Caco-2 (cell line): ENCODE measurements at regions not wholly inside any gene's neighbourhood (a gene's known extent, or its start where the extent isn't known, plus 50 kb on each side); places are given as distances from the start of the nearest gene placed in this dataset.

Experiments used
- BruUV-seq: library from RNA; stranded (reverse); fragments of 400-500 nt; replicated peaks from 2 replicates; lab custom pipeline; 2021; lab: Mats Ljungman, UMichigan
- CTCF ChIA-PET: fragments of 300-600 bp; sonication (Branson Sonifier 250); formaldehyde crosslinking; loops from one replicate; lab custom pipeline; 2022; ENCODE audit warnings: antibody characterized with exemption; lab: Charles Lee
- POLR2A ChIA-PET: fragments of 300-600 bp; sonication (Branson Sonifier 250); formaldehyde crosslinking; loops from one replicate; lab custom pipeline; 2022; ENCODE audit warnings: antibody characterized with exemption; lab: Charles Lee
- DNase-seq, 2 experiments: peaks; one replicate each; pipeline versions ENCODE4 v3.0.0 to v3.0.0-alpha.2; 2020 to 2022
- H3K27me3 ChIP-seq: replicated peaks from 2 replicates; pipeline ENCODE4 v1.6.0; 2011; ENCODE audit warnings: low read length; ENCODE audit not compliant: control insufficient read depth, insufficient read depth
- H3K36me3 ChIP-seq: 2 replicates; pipeline ENCODE4 v1.5.1; 2011; ENCODE audit warnings: low read length; ENCODE audit not compliant: control insufficient read depth, insufficient read depth
- H3K4me1 ChIP-seq: fragments of 250-450 bp; sonication (Bioruptor Pico); 2 replicates; pipeline ENCODE4 v1.5.1; 2020; ENCODE audit warnings: mild to moderate bottlenecking
- H3K4me3 ChIP-seq: 2 replicates; pipeline ENCODE4 v1.5.1; 2011; ENCODE audit warnings: low read depth, mild to moderate bottlenecking, control low read depth, low read length
- H3K9me3 ChIP-seq: fragments of 250-450 bp; sonication (Bioruptor Pico); 2 replicates; pipeline ENCODE4 v1.5.1; 2020; ENCODE audit warnings: mild to moderate bottlenecking, moderate library complexity
- H3K27ac Mint-ChIP-seq: one replicate; pipeline ENCODE4 v1.8.0; 2022; ENCODE audit warnings: mixed read lengths; ENCODE audit not compliant: unreplicated experiment
- H3K27me3 Mint-ChIP-seq: one replicate; pipeline ENCODE4 v1.8.0; 2022; ENCODE audit warnings: mixed read lengths; ENCODE audit not compliant: insufficient read depth, unreplicated experiment
- H3K36me3 Mint-ChIP-seq: one replicate; pipeline ENCODE4 v1.8.0; 2022; ENCODE audit warnings: mild to moderate bottlenecking, mixed read lengths; ENCODE audit not compliant: insufficient read depth, unreplicated experiment
- H3K4me1 Mint-ChIP-seq: one replicate; pipeline ENCODE4 v1.8.0; 2022; ENCODE audit warnings: low read depth, mixed read lengths; ENCODE audit not compliant: unreplicated experiment
- H3K4me3 Mint-ChIP-seq: one replicate; pipeline ENCODE4 v1.8.0; 2022; ENCODE audit warnings: mild to moderate bottlenecking, moderate library complexity, mixed read lengths; ENCODE audit not compliant: unreplicated experiment
- H3K9me3 Mint-ChIP-seq: one replicate; pipeline ENCODE4 v1.8.0; 2022; ENCODE audit warnings: mixed read lengths; ENCODE audit not compliant: unreplicated experiment
- intact Hi-C: fragments of 100-400 bp; cut with micrococcal nuclease; formaldehyde crosslinking; loops from one replicate; pipeline ENCODE4 v1.10.0; 2022; ENCODE audit not compliant: unreplicated experiment
- TF ChIP-seq, protein P1 (sequence below), 2 experiments: fragments of 200-600 bp in 1 of 2; IDR thresholded peaks; 1 replicate in 1 of 2; 2 replicates in 1 of 2; pipeline versions ENCODE4 v1.5.1 to v1.8.0; 2011 to 2022; ENCODE audit warnings: antibody characterized with exemption in 1 of 2, control low read depth in 1 of 2, inconsistent platforms in 1 of 2, low read depth in 1 of 2, low read length in 1 of 2, mild to moderate bottlenecking in 1 of 2, moderate library complexity in 1 of 2; ENCODE audit not compliant: insufficient read depth in 1 of 2, severe bottlenecking in 1 of 2, unreplicated experiment in 1 of 2

DNA sequence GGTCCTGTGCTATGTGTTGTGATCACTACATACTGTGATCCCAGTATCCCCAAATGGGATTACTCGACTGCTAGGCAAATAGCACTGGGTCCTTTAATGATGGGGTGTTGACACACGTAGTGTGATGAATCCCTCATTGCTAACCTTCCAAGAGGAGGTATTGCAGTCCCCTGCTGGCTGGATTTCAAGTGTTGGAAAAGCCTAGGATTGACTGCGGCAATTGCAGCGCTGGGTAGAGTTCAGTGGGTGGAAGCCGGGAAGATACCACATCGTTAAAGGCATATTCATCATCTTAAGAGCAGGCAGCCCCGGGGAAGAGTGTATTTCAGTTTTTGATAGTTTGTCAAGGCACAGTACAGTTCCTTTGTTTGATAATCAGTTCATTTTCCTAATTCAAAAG lies 159.9 kb downstream of the TRIML1 start:
- ChIA-PET CTCF (no interaction called here), POLR2A (no interaction called here)
- Histone ChIP-seq H3K9me3 (no peaks in the 10 kb centered on the region), H3K36me3 (no peaks in the 10 kb centered on the region), H3K4me3 (no peak overlapping the region), H3K27me3 (no peaks in the 10 kb centered on the region), H3K4me1 (no peaks in the 10 kb centered on the region)
- intact Hi-C loops: no loop called here
- TF ChIP-seq, protein P1, sequence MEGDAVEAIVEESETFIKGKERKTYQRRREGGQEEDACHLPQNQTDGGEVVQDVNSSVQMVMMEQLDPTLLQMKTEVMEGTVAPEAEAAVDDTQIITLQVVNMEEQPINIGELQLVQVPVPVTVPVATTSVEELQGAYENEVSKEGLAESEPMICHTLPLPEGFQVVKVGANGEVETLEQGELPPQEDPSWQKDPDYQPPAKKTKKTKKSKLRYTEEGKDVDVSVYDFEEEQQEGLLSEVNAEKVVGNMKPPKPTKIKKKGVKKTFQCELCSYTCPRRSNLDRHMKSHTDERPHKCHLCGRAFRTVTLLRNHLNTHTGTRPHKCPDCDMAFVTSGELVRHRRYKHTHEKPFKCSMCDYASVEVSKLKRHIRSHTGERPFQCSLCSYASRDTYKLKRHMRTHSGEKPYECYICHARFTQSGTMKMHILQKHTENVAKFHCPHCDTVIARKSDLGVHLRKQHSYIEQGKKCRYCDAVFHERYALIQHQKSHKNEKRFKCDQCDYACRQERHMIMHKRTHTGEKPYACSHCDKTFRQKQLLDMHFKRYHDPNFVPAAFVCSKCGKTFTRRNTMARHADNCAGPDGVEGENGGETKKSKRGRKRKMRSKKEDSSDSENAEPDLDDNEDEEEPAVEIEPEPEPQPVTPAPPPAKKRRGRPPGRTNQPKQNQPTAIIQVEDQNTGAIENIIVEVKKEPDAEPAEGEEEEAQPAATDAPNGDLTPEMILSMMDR (IDR thresholded peaks at IDR 0.05; ENCODE audit: insufficient read depth in 1 of 2, low read depth in 1 of 2, low read length in 1 of 2, severe bottlenecking in 1 of 2, unreplicated experiment in 1 of 2): no peak
- Mint-ChIP-seq H3K4me1 (no peaks in the 10 kb centered on the region), H3K9me3 (no peaks in the 10 kb centered on the region), H3K27ac (no peak overlapping the region), H3K4me3 (no peak overlapping the region), H3K36me3 (no peaks in the 10 kb centered on the region), H3K27me3 (no peaks in the 10 kb centered on the region)
- no peak for DNase-seq
- no TSS peak for BruUV-seq

GRCh38 chr4:188300385-188300784 lies 161.1 kb downstream of the TRIML1 start:
- TF ChIP-seq, protein P1 (IDR thresholded peaks at IDR 0.05; ENCODE audit: insufficient read depth in 1 of 2, low read depth in 1 of 2, low read length in 1 of 2, severe bottlenecking in 1 of 2, unreplicated experiment in 1 of 2): no peak
- ChIA-PET POLR2A (no interaction called here), CTCF (interaction anchor here (0.6 kb wide), 1 partner anchor 190 kb away, joined by 3 read pairs; no protein-coding TSS in a partner anchor)
- H3K27me3 ChIP-seq: no peaks in the 10 kb centered on the region
- no peaks in the 10 kb centered on the region for H3K9me3 ChIP-seq
- intact Hi-C loops: no loop called here
- H3K4me1 ChIP-seq: peaks cover 1% of the 10 kb centered on the region; the same call in 1 of the 2 replicates
- DNase-seq: no peak
- no peak overlapping the region for H3K27ac Mint-ChIP-seq
- no peaks in the 10 kb centered on the region for H3K36me3 ChIP-seq
- H3K9me3 Mint-ChIP-seq: no peaks in the 10 kb centered on the region
- no peaks in the 10 kb centered on the region for H3K27me3 Mint-ChIP-seq
- H3K4me3 Mint-ChIP-seq: no peak overlapping the region
- H3K4me3 ChIP-seq: no peak overlapping the region
- no TSS peak for BruUV-seq
- H3K4me1 Mint-ChIP-seq: no peaks in the 10 kb centered on the region
- no peaks in the 10 kb centered on the region for H3K36me3 Mint-ChIP-seq

- DNase-seq: no peak
- CTCF ChIA-PET: no interaction called here
- peaks cover 5% of the 10 kb centered on the region; the same call in 1 of the 2 replicates for H3K4me1 ChIP-seq
- no peaks in the 10 kb centered on the region for H3K4me1 Mint-ChIP-seq
- H3K27me3 Mint-ChIP-seq: no peaks in the 10 kb centered on the region
- intact Hi-C loops: no loop called here
- H3K27me3 ChIP-seq: no peaks in the 10 kb centered on the region
- no peaks in the 10 kb centered on the region for H3K9me3 Mint-ChIP-seq
- no peaks in the 10 kb centered on the region for H3K36me3 ChIP-seq
- no peaks in the 10 kb centered on the region for H3K36me3 Mint-ChIP-seq
- no peaks in the 10 kb centered on the region for H3K9me3 ChIP-seq
- TF ChIP-seq, protein P1 (IDR thresholded peaks at IDR 0.05; ENCODE audit: insufficient read depth in 1 of 2, low read depth in 1 of 2, low read length in 1 of 2, severe bottlenecking in 1 of 2, unreplicated experiment in 1 of 2): no peak
- BruUV-seq: no TSS peak
- no peak overlapping the region for H3K4me3 Mint-ChIP-seq
- no peak overlapping the region for H3K27ac Mint-ChIP-seq
- POLR2A ChIA-PET: no interaction called here
- no peak overlapping the region for H3K4me3 ChIP-seq
Observed at GRCh38 chr4:188305690-188306089, 166.4 kb downstream of the TRIML1 start.
